Fibroblast of skin of right biceps (primary cell): ENCODE measurements at regions not wholly inside any gene's neighbourhood (a gene's known extent, or its start where the extent isn't known, plus 50 kb on each side); places are given as distances from the start of the nearest gene placed in this dataset.
"Not testable (repeated sequence)": the region's sequence is repeated elsewhere in the genome, so short reads cannot be mapped to it uniquely, and the experiment has no call there.

Experiments used
- DNase-seq: peaks from one replicate; pipeline ENCODE4 v3.0.0-alpha.2; 2013

DNA sequence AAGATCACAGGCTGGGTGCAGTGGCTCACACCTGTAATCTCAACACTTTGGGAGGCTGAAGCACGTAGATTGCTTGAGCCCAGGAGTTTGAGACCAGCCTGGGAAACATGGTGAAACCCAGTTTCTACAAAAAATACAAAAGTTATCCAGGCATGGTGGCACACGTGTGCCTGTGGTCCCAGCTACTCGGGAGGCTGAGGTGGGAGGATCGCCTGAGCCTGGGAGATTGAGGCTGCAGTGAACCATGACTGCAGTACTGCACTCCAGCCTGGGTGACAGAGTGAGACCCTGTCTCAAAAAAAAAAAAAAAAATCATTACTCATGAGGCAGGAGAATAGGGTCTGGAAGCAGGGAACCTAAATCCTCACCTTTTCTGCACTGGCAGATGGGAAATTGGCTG is 79.1 kb upstream of the CLDN5 start:
- not testable (repeated sequence) for DNase-seq

DNA sequence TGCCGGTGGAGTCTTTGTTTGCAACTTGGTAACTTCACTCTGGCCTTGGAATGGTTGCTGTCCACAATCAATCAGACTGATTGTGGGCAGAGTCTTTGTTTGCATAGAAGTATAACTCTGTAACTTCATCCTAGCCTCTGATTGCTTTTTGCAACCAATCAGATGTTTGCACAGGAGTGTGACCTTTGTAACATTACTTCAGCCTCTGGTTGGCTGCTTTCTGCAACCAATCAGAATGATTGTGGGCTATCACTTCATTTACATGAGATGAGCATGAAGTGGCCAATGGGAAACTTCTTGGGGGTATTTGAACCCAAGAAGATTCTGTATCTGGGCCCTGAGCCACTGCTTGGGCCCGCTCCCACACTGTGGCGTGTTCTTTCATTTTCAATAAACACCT is 79.6 kb upstream of the CLDN5 start:
- DNase-seq: no peak

GRCh38 chr22:19604711-19605268 is 80.6 kb upstream of the CLDN5 start:
- no peak for DNase-seq

- no peak for DNase-seq
These were observed 81.5 kb upstream of the CLDN5 start for GRCh38 chr22:19605508-19606331.

DNA sequence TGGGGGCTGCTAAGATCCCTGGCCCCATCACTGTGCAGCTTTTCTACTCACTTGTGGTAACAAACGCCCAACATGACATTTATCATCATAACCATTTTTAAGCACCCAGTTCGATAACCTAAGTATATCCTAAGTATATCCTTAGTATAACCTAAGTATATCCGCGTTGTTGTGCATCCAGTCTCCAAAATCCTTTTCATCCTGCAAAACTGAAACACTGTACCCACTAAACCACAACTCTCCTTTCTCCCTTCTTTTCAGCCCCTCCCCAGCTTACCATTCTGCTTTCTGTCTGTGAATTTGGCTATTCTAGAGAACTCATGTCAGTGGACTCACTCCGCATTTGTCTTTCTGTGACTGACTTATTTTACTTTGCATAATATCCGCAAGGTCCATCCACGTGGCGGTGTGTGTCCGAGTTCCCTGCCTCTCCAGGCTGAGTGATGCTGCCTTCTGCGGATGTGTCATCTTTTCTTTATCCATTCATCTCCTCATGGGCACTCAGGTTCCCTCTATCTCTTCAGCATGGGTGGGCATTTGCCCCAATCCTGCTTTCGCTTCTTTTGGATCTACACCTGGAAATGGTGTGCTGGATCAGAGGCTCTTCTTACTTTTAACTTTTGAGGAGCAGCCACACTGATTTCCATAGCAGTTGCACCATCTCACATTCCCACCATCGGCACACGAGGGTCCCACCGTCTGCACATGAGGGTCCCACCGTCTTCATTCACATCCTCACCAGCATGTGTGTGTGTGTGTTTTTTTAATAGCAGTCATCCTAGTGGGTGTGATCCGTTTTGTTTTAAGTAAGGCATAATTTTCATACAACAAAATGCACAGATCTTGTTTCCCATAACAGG is 82.4 kb upstream of the CLDN5 start:
- DNase-seq: no peak

DNA sequence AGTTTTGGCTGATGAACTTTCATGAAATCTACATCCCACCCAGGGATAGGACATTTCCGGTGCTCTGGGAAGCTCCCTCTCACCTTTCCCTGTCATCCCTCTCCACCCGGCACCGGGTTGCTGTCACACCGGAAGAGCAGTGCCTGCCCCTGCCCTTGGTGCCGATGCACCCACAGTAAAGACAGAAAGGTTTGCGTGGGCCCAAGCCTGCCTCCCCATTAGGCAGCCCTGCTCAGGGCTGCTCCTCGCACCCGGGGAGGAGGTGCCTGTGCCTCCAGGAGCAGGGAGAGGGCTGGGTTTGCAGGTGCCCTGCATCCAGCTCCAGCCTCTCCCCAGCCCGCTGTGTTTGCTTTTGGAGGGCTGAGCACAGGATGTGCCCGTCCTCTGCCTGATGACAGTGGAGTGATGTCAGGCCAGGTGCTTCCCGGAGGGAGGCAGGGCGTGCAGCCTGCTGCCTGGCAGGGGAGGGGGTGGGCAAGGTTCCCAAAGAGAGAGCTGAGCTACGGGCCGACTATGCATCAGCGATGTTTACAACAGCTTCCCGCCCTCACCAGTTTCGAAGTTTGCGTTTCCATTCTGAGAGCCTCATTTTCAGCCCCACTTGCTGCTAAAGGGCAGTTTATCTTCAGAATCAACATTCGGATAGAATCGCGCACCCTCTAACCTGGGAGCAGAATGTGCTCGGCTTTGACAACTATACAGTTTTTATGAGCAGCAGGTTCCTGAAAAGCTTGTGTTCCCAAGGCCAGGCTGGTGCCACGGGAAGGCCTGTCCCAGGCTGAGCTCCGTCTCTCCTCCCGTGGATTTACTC is 83.2 kb upstream of the CLDN5 start:
- no peak for DNase-seq

DNA sequence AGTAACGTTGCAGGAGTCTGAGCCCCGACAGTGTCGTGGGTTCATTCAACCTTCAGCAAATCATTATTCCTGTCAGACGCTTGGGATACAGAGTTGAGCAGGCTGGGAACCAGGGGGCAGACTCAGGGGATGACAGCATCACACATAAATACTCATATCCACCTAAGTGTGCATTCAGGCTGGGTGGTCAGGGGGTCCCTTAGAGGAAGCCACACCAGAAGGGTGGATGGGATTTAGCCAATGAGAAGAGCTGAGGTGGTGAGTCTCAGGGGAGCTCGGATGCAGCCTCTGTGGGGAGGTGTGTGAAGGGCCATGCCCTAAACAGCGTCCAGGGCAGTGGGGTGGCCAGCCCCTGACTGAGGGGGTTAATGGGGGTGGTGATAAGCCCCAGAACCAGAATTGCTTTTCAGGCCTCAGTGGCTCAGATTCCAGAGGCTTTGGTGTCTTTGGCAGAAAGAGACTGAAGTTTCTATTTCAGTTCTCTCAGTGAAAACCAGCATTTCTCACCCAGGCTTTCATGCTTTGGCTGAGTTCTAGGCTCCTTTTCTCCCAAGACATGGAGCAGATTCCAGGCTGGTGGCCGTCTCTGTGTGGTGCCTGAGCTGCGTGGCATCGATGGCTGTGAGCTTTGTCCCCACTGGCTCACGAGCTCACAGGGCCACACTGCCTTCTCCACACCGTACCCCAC is 83.9 kb upstream of the CLDN5 start:
- no peak for DNase-seq

DNA sequence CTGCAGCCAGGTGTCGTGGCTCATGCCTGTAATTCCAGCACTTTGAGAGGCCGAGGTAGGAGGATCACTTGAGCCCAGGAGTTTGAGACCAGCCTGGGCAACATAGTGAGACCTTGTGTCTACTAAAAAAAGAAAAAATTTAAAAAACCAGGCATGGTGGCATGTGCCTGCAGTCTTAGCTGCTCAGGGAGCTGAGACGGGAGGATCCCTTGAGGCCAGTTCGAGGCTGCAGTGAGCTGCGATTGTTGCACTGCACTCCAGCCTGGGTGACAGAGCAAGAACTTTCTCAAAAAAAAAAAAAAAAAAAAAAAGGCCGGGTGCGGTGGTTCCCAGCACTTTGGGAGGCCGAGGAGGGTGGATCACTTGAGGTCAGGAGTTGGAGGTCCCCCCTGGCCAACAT is 85.5 kb upstream of the CLDN5 start:
- DNase-seq: not testable (repeated sequence)

DNA sequence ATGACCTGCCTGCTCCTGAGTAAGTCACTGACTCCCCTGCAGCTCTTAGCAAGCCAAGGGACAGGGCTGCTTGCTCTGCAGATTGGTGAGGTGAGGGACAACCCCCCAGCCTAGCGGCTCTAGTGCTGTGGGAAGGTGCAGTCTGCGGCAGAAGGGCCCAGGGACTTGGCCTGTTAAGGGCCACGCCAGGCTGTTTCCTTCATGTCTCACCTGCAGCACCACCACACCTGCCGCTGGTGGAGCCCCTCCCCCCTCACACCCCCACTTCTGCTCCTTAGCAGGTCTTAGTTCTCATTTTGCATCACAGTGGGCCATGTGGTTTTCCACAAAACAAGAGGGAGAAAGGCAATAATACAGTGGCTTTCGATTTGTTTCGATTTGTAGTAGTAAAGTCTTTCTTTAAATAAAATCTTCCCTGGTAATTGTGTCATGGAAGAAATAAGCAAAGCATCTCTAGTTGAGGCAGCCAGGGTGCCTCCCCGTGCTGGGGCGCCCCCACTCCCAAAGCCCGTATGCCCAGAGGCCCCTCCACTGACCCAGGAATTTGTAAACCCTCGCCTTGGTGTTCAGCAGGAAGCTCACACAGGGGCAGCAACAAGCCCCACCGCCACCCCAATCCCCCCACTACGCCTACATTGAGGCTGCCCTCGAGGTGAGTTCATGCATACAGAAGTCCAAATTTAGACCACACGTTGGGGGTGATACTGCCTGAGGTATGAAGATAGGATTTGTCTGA is 86.5 kb upstream of the CLDN5 start:
- DNase-seq: no peak

- no peak for DNase-seq
These were observed 87.4 kb upstream of the CLDN5 start for GRCh38 chr22:19611590-19611989.

- no peak for DNase-seq
These were observed 88.8 kb upstream of the CLDN5 start for GRCh38 chr22:19612866-19613572.

GRCh38 chr22:19614536-19614863 is 90.3 kb upstream of the CLDN5 start:
- no peak for DNase-seq

DNA sequence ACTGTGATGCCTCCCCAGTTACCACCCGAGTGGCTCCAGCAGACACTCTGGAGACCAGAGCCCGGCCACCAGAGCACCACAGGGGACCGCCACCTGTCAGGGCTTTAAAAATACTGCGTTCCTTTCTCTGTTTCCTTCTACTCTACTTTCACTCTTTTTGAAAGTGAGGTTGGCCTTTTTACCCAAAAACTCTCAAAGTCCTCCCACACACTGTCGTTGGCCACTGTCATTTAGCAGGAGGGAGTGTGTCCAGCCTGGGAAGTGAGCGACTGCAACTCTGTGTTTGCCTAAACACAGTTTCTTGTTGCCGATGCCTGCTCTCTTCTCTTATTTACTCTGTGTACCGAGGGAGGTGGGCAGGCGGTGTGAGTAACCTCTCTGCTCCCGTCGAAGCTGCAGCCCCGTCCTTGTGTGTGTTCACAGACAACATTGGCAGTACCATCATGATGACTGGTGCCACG is 90.8 kb upstream of the CLDN5 start:
- DNase-seq: no peak

DNA sequence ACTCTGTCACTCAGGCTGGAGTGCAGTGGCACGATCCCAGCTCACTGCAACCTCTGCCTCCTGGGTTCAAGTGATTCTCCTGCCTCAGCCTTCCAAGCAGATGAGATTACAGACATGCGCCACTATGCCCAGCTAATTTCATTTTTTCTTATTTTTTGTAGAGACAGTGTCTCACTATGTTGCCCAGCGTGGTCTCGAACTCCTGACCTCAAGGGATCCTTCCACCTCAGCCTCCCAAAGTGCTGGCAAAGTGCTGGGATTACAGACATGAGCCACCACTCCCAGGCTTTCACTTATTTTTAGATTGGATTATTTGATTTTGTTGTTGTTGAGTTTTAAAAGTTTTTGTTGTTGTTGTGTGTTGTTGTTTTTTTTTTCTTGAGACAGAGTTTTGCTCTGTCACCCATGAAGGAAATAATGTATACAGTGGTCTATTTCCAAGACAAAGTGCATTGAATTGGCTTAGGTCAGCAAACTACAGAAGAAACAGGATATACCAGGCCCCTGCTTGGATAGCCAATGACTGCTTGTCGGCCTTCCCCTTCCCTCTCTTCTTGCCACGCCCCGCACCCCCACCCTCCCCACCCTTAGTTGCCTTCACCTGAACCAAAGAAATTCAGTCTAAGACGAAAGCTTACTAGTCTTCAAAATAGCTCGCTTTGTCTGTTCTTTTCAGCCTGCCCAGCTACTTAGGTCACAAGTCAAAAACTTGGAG is 91.8 kb upstream of the CLDN5 start:
- no peak for DNase-seq

- no peak for DNase-seq
These were observed 94.9 kb upstream of the SEPTIN5 start for GRCh38 chr22:19619144-19620009.

DNA sequence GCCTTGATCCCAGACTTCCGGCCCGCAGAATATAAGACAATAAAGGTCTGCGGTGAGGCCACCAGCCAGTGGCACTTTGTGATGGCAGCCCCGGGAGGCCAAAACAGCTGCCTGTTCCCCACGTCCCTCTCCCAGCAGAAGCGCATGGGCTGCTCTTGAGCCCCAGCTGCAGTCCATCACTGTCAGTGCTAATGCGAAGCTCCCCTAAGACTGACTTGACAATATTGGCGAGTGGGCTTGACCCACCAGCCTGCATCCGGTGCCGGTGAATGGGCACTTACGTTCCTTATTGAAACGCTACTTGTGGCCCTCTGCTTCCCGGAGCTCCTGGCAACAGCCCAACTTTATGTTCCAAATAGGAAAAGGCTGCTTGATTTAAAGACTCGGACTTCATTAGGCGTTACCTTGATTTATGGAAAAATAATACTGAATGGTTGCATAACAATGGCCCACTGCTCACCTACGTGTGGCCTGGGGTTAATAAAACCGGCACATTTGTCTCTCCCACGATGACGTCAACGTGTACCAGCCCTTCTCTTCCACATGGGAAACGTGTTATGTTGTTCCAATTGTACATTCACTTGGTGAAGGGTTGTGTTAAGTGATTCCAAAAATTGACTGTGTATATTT is 93.4 kb upstream of the SEPTIN5 start:
- DNase-seq: no peak

GRCh38 chr22:19621373-19622060 is 92.8 kb upstream of the SEPTIN5 start:
- DNase-seq: no peak

DNA sequence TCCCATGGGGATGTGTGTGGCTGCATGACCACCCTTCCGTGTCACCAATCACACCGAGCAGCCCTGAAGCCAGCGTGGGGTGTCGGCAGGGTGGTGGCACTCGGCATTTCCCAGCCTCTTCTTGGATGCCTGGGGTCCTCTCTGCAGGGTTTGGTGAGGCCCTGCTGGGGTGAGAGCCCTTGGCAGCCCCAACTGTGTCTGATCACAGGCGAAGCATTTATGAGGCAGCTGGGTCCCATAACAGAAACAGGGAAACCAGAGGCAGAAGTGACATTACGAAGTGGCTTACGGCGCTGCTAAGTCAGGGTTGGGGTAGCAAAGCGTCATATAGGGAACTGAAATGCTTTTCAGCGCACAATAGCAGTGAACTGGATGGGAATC is 92.3 kb upstream of the SEPTIN5 start:
- no peak for DNase-seq
